Kidney (tissue), 13 donors: ENCODE measurements at regions not wholly inside any gene's neighbourhood (a gene's known extent, or its start where the extent isn't known, plus 50 kb on each side); places are given as distances from the start of the nearest gene placed in this dataset.

Experiments
- DNase-seq, 5 donors: peaks; one replicate each; pipeline ENCODE4 v3.0.0-alpha.2; 2013 to 2020
- FAIRE-seq: peaks from 2 replicates; lab custom pipeline; 2012; peaks lifted over from hg19 to GRCh38; lab: Jason Lieb, UNC
- H3K27ac ChIP-seq, 2 donors: one replicate each; pipeline ENCODE4 v1.7.0; 2013; ENCODE audit warnings: low read depth in 2 of 2, low read length in 2 of 2, inconsistent platforms in 1 of 2
- H3K27me3 ChIP-seq: one replicate; pipeline ENCODE4 v1.7.1; 2013; ENCODE audit warnings: low read length, inconsistent platforms; ENCODE audit not compliant: control insufficient read depth, insufficient read depth
- H3K36me3 ChIP-seq, 3 donors: one replicate each; pipeline versions ENCODE4 v1.7.0 to v1.7.1; 2013; ENCODE audit warnings: low read length in 3 of 3, control low read depth in 1 of 3, inconsistent platforms in 1 of 3; ENCODE audit not compliant: insufficient read depth in 3 of 3, control insufficient read depth in 2 of 3
- H3K4me1 ChIP-seq, 3 donors: one replicate each; pipeline versions ENCODE4 v1.7.0 to v1.7.1; 2013; ENCODE audit warnings: low read length in 3 of 3, inconsistent platforms in 1 of 3, low read depth in 1 of 3; ENCODE audit not compliant: control insufficient read depth in 2 of 3, insufficient read depth in 2 of 3
- H3K4me3 ChIP-seq, 3 donors: one replicate each; pipeline versions ENCODE4 v1.7.0 to v1.8.1; 2013; ENCODE audit warnings: low read length in 3 of 3, control low read depth in 1 of 3, inconsistent platforms in 1 of 3
- H3K9ac ChIP-seq, 3 donors: one replicate each; pipeline versions ENCODE4 v1.7.0 to v1.7.1; 2013; ENCODE audit warnings: low read length in 3 of 3, control low read depth in 1 of 3, inconsistent platforms in 1 of 3
- H3K9me3 ChIP-seq, 3 donors: one replicate each; pipeline versions ENCODE4 v1.7.0 to v1.7.1; 2013; ENCODE audit warnings: low read length in 3 of 3, control low read depth in 1 of 3, inconsistent platforms in 1 of 3; ENCODE audit not compliant: control insufficient read depth in 2 of 3, insufficient read depth in 1 of 3
- intact Hi-C: fragments of 100-400 bp; cut with DNase I; formaldehyde crosslinking; loops from one replicate; pipeline ENCODE4 v1.11.1; 2022
- TF ChIP-seq, protein P1 (sequence below): IDR thresholded peaks from 3 replicates; pipeline ENCODE4 v1.5.1; 2012; ENCODE audit warnings: mild to moderate bottlenecking, moderate library complexity, borderline replicate concordance; ENCODE audit not compliant: insufficient read depth; ENCODE audit errors: extremely low read depth
- donor health status: control.
- donor health status: control.
- donor health status: control.
- donor health status: control.
- donor health status: control.
- donor health status: DM: yes; HTN: yes; CAD: no.
- donor health status: Normal renal cell carcinoma (clear cell type).

DNA sequence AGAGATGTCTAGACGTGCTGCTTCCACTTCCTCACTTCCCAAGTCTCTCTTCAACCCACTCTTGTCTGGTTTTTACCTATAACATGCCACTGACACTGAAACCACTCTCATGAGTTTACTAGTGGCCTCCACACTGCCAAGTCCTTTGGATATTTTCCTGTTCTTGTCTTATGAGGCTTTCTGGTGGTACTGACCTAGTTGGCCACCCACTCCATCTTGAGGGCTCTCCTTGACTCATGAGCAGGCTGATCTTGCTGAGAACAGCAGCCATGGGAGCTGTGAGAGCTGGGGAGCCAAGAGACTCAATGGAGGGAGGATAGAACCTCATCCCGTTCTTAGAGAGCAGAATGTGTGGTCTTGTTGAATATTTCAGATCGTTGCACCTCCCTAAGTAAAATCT is 283.4 kb upstream of the PRDM1 start:
- Histone ChIP-seq H3K4me3 (no peak overlapping the region), H3K27me3 (no peaks in the 10 kb centered on the region), H3K9ac (no peak overlapping the region), H3K4me1 (peaks cover 0 to under 1% (median 0%) of the 10 kb centered on the region in 3 donors), H3K36me3 (no peaks in the 10 kb centered on the region), H3K9me3 (no peaks in the 10 kb centered on the region), H3K27ac (no peak overlapping the region)
- TF ChIP-seq, protein P1, sequence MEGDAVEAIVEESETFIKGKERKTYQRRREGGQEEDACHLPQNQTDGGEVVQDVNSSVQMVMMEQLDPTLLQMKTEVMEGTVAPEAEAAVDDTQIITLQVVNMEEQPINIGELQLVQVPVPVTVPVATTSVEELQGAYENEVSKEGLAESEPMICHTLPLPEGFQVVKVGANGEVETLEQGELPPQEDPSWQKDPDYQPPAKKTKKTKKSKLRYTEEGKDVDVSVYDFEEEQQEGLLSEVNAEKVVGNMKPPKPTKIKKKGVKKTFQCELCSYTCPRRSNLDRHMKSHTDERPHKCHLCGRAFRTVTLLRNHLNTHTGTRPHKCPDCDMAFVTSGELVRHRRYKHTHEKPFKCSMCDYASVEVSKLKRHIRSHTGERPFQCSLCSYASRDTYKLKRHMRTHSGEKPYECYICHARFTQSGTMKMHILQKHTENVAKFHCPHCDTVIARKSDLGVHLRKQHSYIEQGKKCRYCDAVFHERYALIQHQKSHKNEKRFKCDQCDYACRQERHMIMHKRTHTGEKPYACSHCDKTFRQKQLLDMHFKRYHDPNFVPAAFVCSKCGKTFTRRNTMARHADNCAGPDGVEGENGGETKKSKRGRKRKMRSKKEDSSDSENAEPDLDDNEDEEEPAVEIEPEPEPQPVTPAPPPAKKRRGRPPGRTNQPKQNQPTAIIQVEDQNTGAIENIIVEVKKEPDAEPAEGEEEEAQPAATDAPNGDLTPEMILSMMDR, result no peak
- intact Hi-C loops, result no loop called here
- no peak for FAIRE-seq
- DNase-seq, result no peak

DNA sequence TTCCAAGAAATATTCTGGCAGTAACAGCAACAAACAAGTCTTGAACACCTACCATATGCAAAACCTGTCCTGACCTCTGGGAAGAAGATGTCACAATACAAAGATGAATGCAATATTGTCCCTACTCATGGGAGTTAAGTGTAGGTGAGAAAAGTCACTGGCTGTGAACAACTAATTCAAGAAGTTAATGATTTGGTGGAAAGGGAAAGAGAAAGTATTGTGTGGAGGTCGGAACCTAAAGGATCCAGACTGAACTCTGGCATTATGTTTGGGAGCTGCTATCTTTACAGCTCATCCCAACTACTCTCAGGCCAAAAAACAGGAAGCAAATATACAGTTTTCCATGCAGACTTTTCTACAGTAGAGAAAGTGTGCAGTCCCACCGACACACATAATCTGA is 285.3 kb upstream of the PRDM1 start:
- Histone ChIP-seq H3K36me3 (no peaks in the 10 kb centered on the region), H3K4me1 (peaks cover 0 to 2% (median 0%) of the 10 kb centered on the region in 3 donors), H3K27me3 (no peaks in the 10 kb centered on the region), H3K27ac (no peak overlapping the region), H3K4me3 (no peak overlapping the region), H3K9ac (no peak overlapping the region), H3K9me3 (no peaks in the 10 kb centered on the region)
- TF ChIP-seq, protein P1, result no peak
- intact Hi-C loops, result no loop called here
- FAIRE-seq (no peak), DNase-seq (no peak)

DNA sequence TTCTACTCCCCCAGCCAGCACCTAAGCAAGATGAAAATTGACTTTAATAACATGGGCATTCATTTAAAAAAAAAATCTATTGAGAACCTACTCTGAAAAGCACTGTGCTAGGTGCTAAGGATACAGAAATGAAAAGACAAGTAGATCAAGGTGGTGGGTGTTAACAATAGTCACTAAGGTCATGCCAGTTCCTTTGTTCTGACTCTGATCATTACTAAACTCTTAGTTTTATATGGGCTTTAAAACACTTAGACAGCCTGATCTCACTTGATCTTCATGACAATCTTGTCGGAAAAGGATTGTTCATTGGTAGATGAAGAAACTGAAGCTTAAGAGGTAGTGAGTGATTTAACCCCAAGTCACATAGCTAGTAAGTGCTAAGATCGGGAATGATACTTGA is 285.7 kb upstream of the PRDM1 start:
- Histone ChIP-seq H3K9ac (no peak overlapping the region), H3K4me1 (peaks cover 0 to 2% (median 0%) of the 10 kb centered on the region in 3 donors), H3K27ac (no peak overlapping the region), H3K36me3 (no peaks in the 10 kb centered on the region), H3K4me3 (no peak overlapping the region), H3K27me3 (no peaks in the 10 kb centered on the region), H3K9me3 (no peaks in the 10 kb centered on the region)
- TF ChIP-seq, protein P1, result no peak
- intact Hi-C loops, result no loop called here
- DNase-seq, result no peak
- FAIRE-seq, result no peak

DNA sequence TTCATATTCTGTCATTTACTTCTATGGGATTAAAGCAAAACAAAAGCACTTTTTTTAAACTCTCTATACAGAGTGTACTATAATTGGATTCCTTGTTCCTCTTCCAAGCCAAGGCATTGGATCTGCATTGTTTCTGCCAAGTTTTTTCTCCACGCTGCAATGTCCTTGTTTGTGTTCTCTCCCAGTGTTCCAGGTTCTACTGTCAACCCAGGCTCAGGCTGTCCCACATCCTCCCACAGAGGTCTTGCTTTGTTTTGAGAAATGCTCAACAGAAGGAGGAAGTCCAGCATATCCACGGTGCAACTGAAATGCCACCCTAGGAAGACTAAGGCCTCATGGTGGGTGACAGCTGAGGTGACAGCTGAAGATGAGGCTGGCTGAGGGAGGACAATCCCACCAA is 287.1 kb upstream of the PRDM1 start:
- Histone ChIP-seq H3K27ac (no peak overlapping the region), H3K4me3 (no peak overlapping the region), H3K4me1 (peaks cover 0 to 2% (median 0%) of the 10 kb centered on the region in 3 donors), H3K27me3 (no peaks in the 10 kb centered on the region), H3K9me3 (no peaks in the 10 kb centered on the region), H3K9ac (no peak overlapping the region), H3K36me3 (no peaks in the 10 kb centered on the region)
- intact Hi-C loops, result no loop called here
- TF ChIP-seq, protein P1, result no peak
- DNase-seq, result no peak
- no peak for FAIRE-seq
